NCI-H1436 (cell line): ENCODE measurements at regions not wholly inside any gene's neighbourhood (a gene's known extent, or its start where the extent isn't known, plus 50 kb on each side); places are given as distances from the start of the nearest gene placed in this dataset.
"Not testable (repeated sequence)": the region's sequence is repeated elsewhere in the genome, so short reads cannot be mapped to it uniquely, and the experiment has no call there.

ENCODE experiments used
- DNase-seq: peaks from one replicate; lab custom pipeline; 2025; lab: John Stamatoyannopoulos, UW

DNA sequence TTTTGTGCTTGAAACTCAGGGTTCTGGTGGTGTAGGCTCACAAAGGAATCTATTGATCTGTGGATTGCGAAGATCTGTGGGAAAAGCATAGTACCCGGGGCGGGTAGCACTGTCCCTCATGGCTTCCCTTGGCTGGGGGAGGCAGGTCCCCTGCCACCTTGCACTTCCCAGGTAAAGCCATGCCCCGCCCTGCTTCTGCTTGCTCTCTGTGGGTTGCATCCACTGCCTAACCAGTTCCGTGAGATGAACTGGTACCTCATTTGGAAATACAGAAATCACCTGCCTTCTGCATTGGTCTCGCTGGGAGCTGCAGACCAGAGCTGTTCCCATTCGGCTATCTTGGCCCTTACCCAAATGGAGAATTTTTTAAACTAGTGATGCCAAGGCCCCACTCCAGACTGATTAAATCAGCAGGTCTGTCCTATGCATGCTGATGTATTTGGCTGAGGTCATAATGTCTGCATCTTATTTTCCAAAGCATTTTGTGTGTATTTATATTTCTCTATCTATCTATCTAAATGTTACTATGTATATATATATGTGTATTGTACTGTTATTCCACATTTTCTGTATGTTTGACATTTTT, 65.5 kb upstream of the SLC7A14 start:
- no peak for DNase-seq

- DNase-seq, result not testable (repeated sequence)
Measured at GRCh38 chr3:170650557-170650956, 64.7 kb upstream of the SLC7A14 start.

DNA sequence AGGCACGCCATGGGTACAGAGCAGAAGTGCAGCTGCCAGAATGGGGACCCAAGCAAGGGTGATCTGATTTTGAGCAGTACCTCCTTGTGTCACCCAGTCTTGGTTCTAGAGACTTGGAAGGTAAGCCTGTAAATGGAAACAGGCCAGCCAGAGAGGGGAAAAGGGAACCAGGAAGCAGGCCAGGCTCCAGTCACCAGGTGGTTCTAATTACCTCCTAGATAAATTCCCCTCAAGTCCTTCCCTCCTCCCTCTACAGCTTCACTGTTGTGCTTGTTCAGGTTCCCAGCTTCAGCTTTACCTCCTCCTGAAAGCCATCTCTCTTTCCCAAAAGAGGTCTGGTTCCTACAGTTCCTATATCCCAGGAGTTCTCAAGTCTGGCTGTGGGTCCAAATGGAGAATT, 58.8 kb upstream of the SLC7A14 start:
- DNase-seq, result no peak

- DNase-seq, result no peak
Measured at GRCh38 chr3:170643831-170644230, 58.0 kb upstream of the SLC7A14 start.

GRCh38 chr3:170642882-170643601, 57.2 kb upstream of the SLC7A14 start:
- no peak for DNase-seq

GRCh38 chr3:170641510-170642236, 55.8 kb upstream of the SLC7A14 start:
- DNase-seq, result no peak

- no peak for DNase-seq
Measured at GRCh38 chr3:170640737-170641171, 54.9 kb upstream of the SLC7A14 start.

GRCh38 chr3:170638988-170639387, 53.1 kb upstream of the SLC7A14 start:
- DNase-seq, result no peak

- DNase-seq, result no peak
Measured at GRCh38 chr3:170637306-170637705, 51.4 kb upstream of the SLC7A14 start.

GRCh38 chr3:170636400-170636973, 50.6 kb upstream of the SLC7A14 start:
- DNase-seq, result no peak
